GM18519 (cell line): ENCODE measurements at regions not wholly inside any gene's neighbourhood (a gene's known extent, or its start where the extent isn't known, plus 50 kb on each side); places are given as distances from the start of the nearest gene placed in this dataset.

ENCODE experiments used
- ATAC-seq: cut with Tn5 transposase; IDR thresholded peaks from one replicate; pipeline ENCODE4 v1.9.1; 2021; ENCODE audit warnings: mild to moderate bottlenecking, moderate library complexity; ENCODE audit not compliant: unreplicated experiment, low FRiP score

DNA sequence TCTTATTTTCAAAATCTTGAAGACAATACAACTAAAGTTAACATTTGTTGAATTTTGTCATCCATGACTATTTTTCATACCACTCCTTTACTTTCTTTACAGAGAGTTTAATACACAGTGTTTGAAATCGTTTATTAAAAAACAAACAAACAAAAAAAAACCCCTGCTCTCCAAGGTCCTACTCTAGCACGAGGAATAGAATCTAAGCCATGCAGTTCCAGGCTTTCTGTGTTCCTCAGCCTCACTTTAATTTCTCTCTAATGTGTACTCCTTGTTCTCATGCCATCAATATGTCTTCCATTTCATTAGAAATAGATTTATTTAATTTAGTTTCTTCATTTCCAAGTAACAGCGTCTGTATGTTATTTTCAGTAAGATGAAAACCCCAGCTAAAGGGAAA, 381.2 kb upstream of the MC4R start:
- ATAC-seq: no peak

DNA sequence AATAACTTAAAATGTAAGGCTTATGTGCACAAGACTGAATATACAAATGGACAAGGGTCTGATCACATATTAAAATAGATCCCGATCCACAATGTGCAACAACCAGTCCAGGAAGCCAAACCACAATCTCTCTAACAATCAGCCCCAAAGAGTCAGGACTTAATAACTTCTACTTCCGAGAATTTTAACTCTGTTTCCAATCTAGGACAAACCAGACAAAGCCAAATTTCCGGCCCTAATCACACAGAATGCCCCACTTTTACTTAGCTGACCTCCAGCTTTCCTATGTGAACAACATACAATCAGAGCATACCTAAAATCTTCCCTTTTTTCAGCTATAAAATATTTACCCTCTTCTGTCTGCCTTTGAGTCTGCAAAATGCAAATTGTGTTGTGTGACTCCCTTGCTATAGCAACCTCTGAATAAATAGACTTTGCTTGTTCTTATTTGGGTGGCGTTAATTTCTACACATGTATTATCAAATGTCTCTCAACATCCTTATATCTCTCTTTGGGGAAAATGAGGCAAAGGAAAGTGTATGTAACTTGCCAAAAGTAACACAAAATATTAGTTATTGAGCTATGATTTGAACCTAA, 381.9 kb upstream of the MC4R start:
- ATAC-seq: no peak

- ATAC-seq: no peak
Observed at GRCh38 chr18:60755134-60755533, 382.6 kb upstream of the MC4R start.

DNA sequence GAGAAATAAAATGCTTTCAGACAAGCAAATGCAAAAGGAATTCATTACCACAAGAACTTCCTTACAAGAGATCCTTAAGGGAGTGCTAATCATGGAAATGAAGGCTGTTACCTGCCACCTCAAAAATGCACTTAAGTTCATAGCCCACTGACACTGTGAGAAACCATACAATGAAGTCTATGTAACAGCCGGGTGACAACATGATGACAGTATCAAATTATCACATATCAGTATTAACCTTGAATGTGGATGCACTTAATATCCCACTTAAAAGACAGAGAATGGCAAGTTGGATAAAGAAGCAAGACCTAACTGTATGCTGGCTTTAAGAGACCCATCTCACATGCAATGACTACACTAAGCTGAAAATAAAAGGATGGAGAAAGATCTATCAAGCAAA, 403.4 kb upstream of the MC4R start:
- no peak for ATAC-seq

- ATAC-seq: no peak
Observed at GRCh38 chr18:60784161-60784560, 411.6 kb upstream of the MC4R start.

DNA sequence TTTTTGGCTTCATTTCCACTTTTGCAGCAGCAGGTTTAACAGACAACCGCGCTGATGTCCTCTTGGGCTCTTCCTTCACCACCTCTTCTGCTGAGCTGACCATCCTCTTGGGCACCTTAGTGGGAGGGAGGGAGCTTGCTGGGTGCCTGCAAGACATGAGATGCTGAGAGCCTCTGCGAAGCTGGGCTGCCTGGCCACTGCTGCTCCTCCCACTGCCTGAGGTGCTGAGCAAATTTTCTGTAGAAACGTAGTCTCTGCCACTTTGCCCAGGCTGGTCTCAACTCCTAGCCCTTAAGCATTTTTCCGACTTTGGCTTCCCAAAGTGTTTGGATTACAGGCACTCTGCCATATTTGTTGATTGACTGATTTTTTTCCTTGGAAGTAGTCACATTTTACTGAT, 422.2 kb upstream of the MC4R start:
- ATAC-seq: no peak

DNA sequence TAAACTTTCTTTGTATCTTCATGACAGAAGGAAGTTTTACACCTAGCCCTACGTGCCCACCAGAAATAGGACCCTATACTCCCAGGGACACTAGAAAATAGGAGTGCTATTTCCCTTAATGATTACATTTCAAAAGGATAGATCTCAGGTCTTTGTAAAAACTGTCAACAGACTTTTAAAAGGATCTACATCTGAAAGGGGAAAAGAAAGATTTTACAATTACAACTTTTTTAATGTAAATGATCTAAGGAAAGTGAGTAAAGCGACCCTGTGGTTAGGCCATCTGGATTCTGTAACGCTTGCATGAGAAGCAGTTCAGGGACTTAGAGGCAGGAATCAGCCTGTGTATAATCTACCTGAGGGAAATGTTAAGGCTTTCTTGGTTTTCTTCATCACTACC, 431.8 kb upstream of the MC4R start:
- ATAC-seq: no peak

- ATAC-seq: no peak
Observed at GRCh38 chr18:60809937-60810336, 437.4 kb upstream of the MC4R start.

DNA sequence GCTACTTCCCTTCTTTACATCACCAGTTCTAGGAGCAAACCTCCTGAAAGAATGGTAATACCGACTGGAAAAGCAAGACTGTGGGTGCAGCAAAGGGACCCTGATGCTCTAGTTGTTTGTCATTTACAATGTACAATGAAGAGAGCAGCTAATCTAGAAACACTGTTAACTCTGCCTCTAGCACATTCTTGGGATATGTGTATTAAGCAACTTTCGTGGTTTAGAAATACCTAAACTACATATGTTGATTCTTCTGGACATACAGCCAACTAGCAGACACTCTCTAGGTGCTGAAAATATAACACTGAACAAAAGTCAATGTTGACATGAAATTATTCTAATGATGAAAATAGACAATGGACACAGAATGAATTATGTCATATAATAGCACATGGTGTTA, 440.3 kb upstream of the MC4R start:
- no peak for ATAC-seq

DNA sequence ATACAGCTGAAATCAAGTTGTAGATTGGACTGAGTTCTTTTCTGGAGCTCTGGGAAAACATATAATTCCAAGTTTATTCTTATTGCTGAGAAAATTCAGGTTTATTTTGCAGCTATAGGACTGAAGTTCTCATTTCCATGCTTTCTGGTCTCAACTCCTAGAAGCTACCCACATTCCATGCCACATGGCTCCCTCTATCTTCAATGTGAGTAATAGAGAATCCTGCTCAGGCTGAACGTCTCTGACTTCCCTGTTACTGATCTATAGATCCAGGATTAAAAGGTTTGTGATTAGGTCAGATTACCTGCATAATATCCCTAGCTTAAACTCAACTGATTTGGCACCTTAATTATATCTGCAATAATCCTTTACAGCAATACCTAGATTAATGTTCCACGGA, 453.8 kb upstream of the MC4R start:
- ATAC-seq: no peak

DNA sequence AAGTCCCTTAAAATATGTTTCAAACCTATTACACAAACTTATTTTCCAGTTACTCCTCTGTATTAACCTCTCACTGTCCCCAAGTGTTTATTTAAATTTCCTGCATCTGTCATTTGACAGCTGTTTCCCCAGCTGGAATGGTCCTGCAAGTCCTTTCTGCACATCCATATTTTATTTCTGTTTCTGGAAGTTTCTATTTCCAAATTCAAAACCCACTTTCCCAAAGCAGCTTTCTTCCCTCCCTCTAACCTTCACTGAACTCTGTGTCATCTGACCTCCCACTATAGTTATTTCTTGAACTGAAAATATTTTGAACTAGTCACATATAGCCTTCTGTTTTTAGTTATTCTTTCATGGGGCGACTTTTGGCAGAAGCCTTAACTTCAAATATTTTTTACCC, 459.4 kb upstream of the MC4R start:
- ATAC-seq: no peak

GRCh38 chr18:60838677-60839076, 466.1 kb upstream of the MC4R start:
- no peak for ATAC-seq

- ATAC-seq: no peak
Observed at GRCh38 chr18:60846396-60846795, 473.8 kb upstream of the MC4R start.

GRCh38 chr18:60847517-60847916, 474.9 kb upstream of the MC4R start:
- ATAC-seq: no peak

DNA sequence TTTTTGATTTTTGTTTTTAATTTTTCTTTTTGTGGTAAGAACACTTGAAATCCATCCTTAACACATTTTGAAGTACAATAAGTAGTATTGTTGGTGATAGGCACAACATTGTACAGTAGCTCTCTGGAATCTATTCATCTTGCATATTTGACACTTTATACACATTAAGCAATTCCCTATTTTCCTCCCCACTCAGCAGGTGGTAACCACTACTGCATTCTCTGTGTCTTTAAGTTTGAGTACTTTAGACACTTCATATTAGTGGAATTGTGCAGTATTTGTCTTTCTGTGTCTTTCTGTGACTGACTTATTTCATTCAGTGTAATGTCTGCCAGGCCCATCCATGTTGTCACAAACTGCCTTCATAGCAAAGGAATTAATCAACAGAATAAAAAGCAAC, 471.7 kb upstream of the CDH20 start:
- no peak for ATAC-seq

DNA sequence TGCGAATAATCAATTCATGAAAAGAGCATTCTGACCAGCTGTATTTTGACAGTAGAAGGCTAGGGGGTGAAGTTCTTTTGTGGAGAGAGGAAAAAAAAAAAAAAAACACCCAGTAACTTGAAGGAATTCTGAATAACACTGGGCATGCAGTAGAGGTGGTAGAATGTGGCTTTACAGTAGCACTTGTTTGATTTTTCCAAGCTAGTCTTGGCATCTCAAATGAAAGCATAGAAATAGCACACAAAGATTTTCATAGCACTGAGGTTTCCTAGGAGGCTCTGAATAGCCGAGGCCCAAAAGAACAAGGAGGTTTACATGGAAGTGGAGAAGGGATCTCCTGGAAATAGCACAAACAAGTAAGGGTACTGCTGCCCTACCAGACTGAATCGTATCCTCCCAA, 470.2 kb upstream of the CDH20 start:
- no peak for ATAC-seq

- ATAC-seq: no peak
Observed at GRCh38 chr18:60865801-60866200, 467.4 kb upstream of the CDH20 start.

DNA sequence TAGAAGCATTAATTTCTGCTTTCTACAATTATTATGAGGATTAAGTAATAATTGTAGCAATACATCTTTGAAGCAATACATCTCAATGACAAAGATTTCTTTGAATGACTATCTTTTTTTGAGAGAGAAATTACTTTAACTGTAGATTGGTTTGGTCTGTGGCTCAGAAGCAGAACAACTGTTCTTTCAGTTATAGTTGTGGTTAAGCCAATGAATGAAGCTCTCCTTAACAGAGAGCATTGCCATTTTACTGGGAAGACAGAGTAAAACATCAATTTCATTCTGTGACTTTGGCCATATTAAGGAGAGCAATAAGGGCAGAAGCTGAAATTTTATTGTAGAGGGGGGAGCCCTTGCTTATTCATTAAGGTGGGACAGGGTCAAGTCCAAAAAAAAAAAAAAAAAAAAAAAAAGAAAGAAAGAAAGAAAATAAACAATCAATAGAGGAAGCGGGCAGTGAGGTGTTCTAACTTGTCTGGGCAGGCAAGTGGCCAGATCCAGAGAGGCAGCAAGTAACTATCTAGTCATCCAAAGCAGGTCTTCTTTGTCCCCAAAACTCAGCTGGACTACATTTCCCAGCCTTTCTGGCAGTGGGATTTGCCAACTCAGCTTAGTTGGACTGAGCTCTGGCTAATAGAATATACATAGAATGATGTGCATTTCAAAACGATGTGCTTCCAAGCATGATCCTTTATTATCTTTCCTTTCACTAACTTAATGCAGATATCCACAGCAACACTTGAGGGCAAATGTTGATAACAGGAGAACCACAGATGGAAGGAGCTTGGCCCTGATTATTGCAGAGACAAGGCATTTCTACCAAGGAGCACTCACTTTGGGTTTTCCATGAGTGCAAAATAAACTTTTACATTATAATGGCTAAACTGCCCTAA, 462.7 kb upstream of the CDH20 start:
- no peak for ATAC-seq

- no peak for ATAC-seq
Observed at GRCh38 chr18:60872434-60872833, 460.8 kb upstream of the CDH20 start.

DNA sequence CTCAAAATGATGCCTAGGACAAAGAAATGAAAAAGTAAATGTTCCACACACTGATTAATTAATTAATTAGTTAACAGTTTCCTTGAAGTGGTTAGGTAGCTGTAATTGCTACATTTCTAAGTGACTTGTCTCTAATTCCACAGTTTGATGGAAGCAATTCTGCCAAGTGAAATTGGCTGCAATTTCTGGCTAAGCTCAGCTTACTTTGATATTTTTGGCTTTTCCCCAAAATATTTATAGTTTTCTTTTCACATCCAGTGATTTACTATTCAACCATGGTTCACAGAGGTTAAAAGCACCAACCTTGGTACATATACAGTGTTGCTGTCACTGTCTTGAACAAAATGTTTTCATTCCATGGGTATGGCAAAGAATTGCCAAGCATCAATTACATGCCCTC, 459.5 kb upstream of the CDH20 start:
- ATAC-seq: no peak

- ATAC-seq: no peak
Observed at GRCh38 chr18:60875957-60876507, 457.2 kb upstream of the CDH20 start.

DNA sequence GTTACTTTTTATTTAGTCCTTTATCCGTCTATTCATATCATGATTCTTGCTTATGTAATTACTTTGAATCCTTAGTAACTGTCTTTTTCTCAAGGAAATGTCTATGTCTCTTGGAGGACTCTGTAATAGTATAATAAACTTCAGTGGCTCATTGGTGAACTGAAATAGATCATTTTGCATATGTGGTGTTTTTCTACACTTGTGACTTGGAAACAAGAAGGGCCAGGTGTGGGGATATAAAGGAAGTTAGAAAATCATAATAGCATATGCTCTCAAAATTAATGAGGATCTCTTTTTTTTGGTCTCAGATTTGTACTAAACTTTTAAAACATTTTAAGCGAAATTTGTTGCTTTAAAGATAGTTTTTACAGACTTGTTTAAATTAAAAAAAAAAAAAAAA, 453.0 kb upstream of the CDH20 start:
- no peak for ATAC-seq
